Left ventricle myocardium inferior (tissue), 1 donor: ENCODE measurements at regions not wholly inside any gene's neighbourhood (a gene's known extent, or its start where the extent isn't known, plus 50 kb on each side); places are given as distances from the start of the nearest gene placed in this dataset.

Experiments used
- DNase-seq: peaks from one replicate; pipeline ENCODE4 v3.0.0-alpha.2; 2020
- H3K27ac ChIP-seq: fragments of 200-600 bp; replicated peaks from 2 replicates; pipeline ENCODE4 v1.8.0; 2021
- H3K27me3 ChIP-seq: fragments of 200-600 bp; 2 replicates; pipeline ENCODE4 v1.8.0; 2021; ENCODE audit warnings: low read depth
- H3K36me3 ChIP-seq: fragments of 200-600 bp; 2 replicates; pipeline ENCODE4 v1.8.0; 2021
- H3K4me1 ChIP-seq: fragments of 200-600 bp; 2 replicates; pipeline ENCODE4 v1.8.0; 2021
- H3K4me3 ChIP-seq: fragments of 200-600 bp; 2 replicates; pipeline ENCODE4 v1.8.0; 2021; ENCODE audit warnings: mild to moderate bottlenecking, moderate library complexity
- H3K9me3 ChIP-seq: fragments of 200-600 bp; replicated peaks from 2 replicates; pipeline ENCODE4 v1.8.0; 2021
- intact Hi-C: fragments of 100-400 bp; cut with micrococcal nuclease; formaldehyde crosslinking; loops from one replicate; pipeline ENCODE4 v1.11.0; 2022
- TF ChIP-seq, protein P1 (sequence below): fragments of 200-600 bp; IDR thresholded peaks from 2 replicates; pipeline ENCODE4 v1.8.0; 2021; ENCODE audit warnings: antibody characterized with exemption, mild to moderate bottlenecking, borderline replicate concordance
- donor health status: DM: no; HTN: yes; CAD: no; lungs with severe emphysema.

DNA sequence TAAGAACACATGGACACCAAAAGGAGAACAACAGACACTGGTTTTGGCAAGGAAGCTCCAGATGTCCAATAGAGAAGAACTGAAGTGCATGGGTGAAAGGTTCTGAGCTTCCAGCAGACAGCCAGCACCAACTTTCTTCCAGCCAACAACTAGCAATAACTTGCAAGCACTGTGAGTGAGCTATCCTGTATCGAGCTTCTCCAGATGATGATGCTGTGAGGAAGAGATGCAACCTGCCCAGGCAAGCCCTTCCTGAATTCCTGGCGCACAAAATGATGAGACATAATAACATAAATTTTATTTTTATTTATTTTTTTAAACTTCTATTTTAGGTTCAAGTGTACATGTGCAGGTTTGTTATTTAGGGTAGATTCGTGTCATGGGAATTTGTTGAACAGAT is 692.1 kb downstream of the DNAJB9 start:
- Histone ChIP-seq H3K4me1 (no peaks in the 10 kb centered on the region), H3K27ac (no peak overlapping the region), H3K4me3 (no peak overlapping the region), H3K27me3 (no peaks in the 10 kb centered on the region), H3K36me3 (no peaks in the 10 kb centered on the region), H3K9me3 (no peaks in the 10 kb centered on the region)
- TF ChIP-seq, protein P1, sequence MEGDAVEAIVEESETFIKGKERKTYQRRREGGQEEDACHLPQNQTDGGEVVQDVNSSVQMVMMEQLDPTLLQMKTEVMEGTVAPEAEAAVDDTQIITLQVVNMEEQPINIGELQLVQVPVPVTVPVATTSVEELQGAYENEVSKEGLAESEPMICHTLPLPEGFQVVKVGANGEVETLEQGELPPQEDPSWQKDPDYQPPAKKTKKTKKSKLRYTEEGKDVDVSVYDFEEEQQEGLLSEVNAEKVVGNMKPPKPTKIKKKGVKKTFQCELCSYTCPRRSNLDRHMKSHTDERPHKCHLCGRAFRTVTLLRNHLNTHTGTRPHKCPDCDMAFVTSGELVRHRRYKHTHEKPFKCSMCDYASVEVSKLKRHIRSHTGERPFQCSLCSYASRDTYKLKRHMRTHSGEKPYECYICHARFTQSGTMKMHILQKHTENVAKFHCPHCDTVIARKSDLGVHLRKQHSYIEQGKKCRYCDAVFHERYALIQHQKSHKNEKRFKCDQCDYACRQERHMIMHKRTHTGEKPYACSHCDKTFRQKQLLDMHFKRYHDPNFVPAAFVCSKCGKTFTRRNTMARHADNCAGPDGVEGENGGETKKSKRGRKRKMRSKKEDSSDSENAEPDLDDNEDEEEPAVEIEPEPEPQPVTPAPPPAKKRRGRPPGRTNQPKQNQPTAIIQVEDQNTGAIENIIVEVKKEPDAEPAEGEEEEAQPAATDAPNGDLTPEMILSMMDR = no peak
- intact Hi-C loops = no loop called here
- no peak for DNase-seq

DNA sequence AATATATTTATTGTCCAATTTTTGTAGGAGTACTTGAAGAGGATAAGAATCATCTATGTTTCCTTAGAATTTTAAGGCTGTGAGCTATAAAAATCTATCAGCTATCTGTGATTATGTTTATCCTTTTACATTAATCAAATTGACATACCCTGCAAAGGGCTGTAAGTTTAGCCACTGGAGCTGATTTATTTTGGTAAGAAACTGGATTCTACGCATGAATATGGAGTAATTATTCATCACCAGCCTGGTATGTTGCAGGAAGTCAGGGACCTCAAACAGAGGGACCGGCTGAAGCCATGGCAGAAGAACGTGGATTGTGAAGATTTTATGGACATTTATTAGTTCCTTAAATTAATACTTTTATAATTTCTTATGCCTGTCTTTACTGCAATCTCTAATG is 696.9 kb downstream of the DNAJB9 start:
- Histone ChIP-seq H3K4me1 (no peaks in the 10 kb centered on the region), H3K27ac (no peak overlapping the region), H3K27me3 (no peaks in the 10 kb centered on the region), H3K4me3 (no peak overlapping the region), H3K9me3 (no peaks in the 10 kb centered on the region), H3K36me3 (no peaks in the 10 kb centered on the region)
- TF ChIP-seq, protein P1 = no peak
- DNase-seq = no peak
- intact Hi-C loops = no loop called here

DNA sequence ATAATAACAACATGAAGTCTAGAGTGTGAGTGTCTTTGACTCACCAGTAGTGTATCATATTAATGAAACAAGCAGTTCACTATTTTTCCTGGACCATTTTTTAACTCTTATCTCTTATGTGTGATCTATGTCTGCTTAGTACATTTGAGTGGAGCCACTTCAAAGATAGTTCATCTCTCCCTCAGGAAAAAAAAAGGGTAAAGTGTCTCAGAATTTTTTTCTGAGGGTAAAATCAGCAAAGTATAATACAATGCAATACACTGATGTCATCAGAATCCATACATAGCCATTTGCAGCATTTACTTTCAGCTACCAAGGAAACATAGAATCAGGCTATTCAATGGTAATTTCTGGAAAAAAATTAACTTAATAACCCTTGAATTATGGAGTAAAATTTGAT is 706.7 kb downstream of the DNAJB9 start:
- Histone ChIP-seq H3K27ac (no peak overlapping the region), H3K27me3 (no peaks in the 10 kb centered on the region), H3K36me3 (no peaks in the 10 kb centered on the region), H3K4me3 (no peak overlapping the region), H3K9me3 (peaks cover 8% of the 10 kb centered on the region), H3K4me1 (no peaks in the 10 kb centered on the region)
- DNase-seq = no peak
- TF ChIP-seq, protein P1 = no peak
- intact Hi-C loops = no loop called here

DNA sequence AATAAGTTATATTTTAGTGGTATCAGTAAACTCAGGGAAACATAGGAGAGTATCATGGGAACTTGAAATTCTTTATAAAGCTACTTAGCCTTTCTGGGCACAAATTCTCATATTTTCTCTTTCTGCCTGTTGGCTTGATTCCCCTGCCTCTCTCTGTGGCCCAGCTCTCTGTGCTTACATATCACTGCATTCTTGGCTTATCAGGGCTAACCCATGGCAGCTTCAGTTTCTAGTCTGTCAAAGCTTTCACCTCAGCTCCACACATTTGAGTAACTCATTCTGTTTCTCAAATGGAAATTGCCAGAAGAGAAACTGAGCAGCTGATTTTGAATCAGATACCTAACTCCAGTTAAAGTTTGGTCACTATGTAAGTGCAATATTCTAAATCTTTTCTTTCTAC is 713.1 kb downstream of the DNAJB9 start:
- TF ChIP-seq, protein P1 = no peak
- H3K27me3 ChIP-seq = no peaks in the 10 kb centered on the region
- H3K4me1 ChIP-seq = peaks cover 15% of the 10 kb centered on the region
- no peak overlapping the region for H3K4me3 ChIP-seq
- H3K9me3 ChIP-seq = peaks cover 8% of the 10 kb centered on the region
- DNase-seq = no peak
- no peaks in the 10 kb centered on the region for H3K36me3 ChIP-seq
- H3K27ac ChIP-seq = no peak overlapping the region
- intact Hi-C loops = no loop called here

DNA sequence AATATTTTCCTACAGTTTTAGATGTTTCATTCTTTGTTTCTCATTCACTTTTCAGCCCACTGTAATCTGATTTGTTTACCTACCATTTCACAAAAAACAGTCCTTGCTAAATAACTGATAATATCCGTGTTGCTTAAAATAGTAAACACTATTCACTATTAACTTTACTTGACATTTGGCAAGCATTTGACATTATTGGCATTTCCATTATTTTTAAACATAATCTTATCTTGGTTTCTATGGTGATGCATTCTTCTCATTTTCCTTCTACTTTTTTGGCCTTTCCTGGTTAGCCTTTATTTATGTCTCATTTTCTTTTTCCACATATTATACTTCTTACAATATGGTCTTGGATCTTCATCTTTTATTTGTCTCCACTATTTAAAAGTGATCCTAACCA is 715.3 kb downstream of the DNAJB9 start:
- TF ChIP-seq, protein P1 = no peak
- DNase-seq = no peak
- Histone ChIP-seq H3K4me1 (peaks cover 15% of the 10 kb centered on the region), H3K27me3 (no peaks in the 10 kb centered on the region), H3K36me3 (no peaks in the 10 kb centered on the region), H3K9me3 (peaks cover 8% of the 10 kb centered on the region), H3K27ac (no peak overlapping the region), H3K4me3 (no peak overlapping the region)
- intact Hi-C loops = no loop called here

DNA sequence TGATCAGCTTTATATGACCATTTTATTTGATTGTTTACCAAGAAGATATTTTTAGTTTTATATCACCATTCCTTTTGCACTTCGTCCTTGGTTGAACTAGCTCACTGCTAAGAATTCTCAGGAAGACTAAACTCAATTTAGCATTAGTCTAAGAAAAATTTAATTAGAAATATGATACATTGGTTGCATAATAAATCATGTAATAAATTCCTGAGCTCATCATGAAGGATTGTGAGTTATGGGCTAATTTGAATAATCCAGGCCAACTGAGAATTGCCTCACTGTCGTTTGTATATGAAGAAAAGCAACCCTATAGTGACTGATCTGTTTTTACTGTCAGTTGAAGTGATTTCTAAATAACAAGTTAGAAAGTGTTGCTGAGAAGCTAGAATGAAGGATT is 725.5 kb downstream of the DNAJB9 start:
- Histone ChIP-seq H3K4me3 (no peak overlapping the region), H3K9me3 (peaks cover 30% of the 10 kb centered on the region), H3K4me1 (no peaks in the 10 kb centered on the region), H3K36me3 (no peaks in the 10 kb centered on the region), H3K27ac (no peak overlapping the region), H3K27me3 (no peaks in the 10 kb centered on the region)
- no peak for DNase-seq
- intact Hi-C loops = no loop called here
- TF ChIP-seq, protein P1 = no peak
